Cardiac muscle cell (in vitro differentiated cells and primary cell): ENCODE measurements at regions not wholly inside any gene's neighbourhood (a gene's known extent, or its start where the extent isn't known, plus 50 kb on each side); places are given as distances from the start of the nearest gene placed in this dataset.

Experiments used
- DNase-seq, 2 donors: peaks; one replicate each; pipeline versions ENCODE4 v3.0.0 to v3.0.0-alpha.2; 2010 to 2017; ENCODE audit warnings: low read depth in 1 of 2, low spot score in 1 of 2
- H3K27ac ChIP-seq: fragments of 200-600 bp; sonication (generic); 2 replicates; pipeline ENCODE4 v1.5.1; 2016
- H3K27me3 ChIP-seq: fragments of 200-600 bp; sonication (generic); 2 replicates; pipeline ENCODE4 v1.6.0; 2016; ENCODE audit warnings: control low read depth
- H3K36me3 ChIP-seq: fragments of 200-600 bp; sonication (generic); 2 replicates; pipeline ENCODE4 v1.5.1; 2016; ENCODE audit warnings: control low read depth
- H3K4me1 ChIP-seq: fragments of 200-600 bp; sonication (generic); 2 replicates; pipeline ENCODE4 v1.8.1; 2017; ENCODE audit warnings: low read depth, mild to moderate bottlenecking, mixed run types
- H3K4me3 ChIP-seq: fragments of 200-600 bp; sonication (generic); 2 replicates; pipeline ENCODE4 v1.5.1; 2016; ENCODE audit warnings: mild to moderate bottlenecking
- H3K9me3 ChIP-seq: fragments of 200-600 bp; sonication (generic); 2 replicates; pipeline ENCODE4 v1.5.1; 2017; ENCODE audit warnings: low read depth, mild to moderate bottlenecking, control low read depth
- TF ChIP-seq, protein P1 (sequence below): IDR thresholded peaks from 2 replicates; pipeline ENCODE4 v1.5.1; 2012; ENCODE audit warnings: low read depth, mild to moderate bottlenecking, low read length

- no peak overlapping the region for H3K27ac ChIP-seq
- H3K4me3 ChIP-seq, result no peak overlapping the region
- no peaks in the 10 kb centered on the region for H3K27me3 ChIP-seq
- H3K9me3 ChIP-seq, result no peaks in the 10 kb centered on the region
- no peak for DNase-seq
- H3K36me3 ChIP-seq, result no peaks in the 10 kb centered on the region
- TF ChIP-seq, protein P1, sequence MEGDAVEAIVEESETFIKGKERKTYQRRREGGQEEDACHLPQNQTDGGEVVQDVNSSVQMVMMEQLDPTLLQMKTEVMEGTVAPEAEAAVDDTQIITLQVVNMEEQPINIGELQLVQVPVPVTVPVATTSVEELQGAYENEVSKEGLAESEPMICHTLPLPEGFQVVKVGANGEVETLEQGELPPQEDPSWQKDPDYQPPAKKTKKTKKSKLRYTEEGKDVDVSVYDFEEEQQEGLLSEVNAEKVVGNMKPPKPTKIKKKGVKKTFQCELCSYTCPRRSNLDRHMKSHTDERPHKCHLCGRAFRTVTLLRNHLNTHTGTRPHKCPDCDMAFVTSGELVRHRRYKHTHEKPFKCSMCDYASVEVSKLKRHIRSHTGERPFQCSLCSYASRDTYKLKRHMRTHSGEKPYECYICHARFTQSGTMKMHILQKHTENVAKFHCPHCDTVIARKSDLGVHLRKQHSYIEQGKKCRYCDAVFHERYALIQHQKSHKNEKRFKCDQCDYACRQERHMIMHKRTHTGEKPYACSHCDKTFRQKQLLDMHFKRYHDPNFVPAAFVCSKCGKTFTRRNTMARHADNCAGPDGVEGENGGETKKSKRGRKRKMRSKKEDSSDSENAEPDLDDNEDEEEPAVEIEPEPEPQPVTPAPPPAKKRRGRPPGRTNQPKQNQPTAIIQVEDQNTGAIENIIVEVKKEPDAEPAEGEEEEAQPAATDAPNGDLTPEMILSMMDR, result no peak
- no peaks in the 10 kb centered on the region for H3K4me1 ChIP-seq
Observed at GRCh38 chr7:124376111-124376510, 343.2 kb upstream of the TMEM229A start.

DNA sequence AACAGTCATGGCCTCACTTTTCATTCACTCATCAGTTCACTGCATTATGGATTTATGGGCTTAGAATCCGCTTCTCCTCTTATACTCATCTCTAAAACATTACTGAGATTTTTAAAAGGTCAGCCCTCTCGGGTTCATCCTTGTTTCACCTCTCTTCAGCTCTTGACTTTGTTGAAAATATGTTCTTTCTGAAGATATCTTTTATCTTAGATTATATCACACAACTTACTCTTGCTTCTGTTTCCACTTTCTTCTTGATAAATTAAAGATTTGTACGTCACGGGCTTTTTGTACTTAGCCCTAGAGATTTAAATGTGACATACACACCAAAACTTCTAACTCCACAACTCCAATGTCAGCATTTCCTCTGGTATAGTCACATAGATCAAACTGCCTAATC lies 342.5 kb upstream of the TMEM229A start:
- Histone ChIP-seq H3K4me1 (no peaks in the 10 kb centered on the region), H3K36me3 (no peaks in the 10 kb centered on the region), H3K27me3 (no peaks in the 10 kb centered on the region), H3K9me3 (no peaks in the 10 kb centered on the region), H3K27ac (no peak overlapping the region), H3K4me3 (no peak overlapping the region)
- no peak for DNase-seq
- TF ChIP-seq, protein P1, result no peak

DNA sequence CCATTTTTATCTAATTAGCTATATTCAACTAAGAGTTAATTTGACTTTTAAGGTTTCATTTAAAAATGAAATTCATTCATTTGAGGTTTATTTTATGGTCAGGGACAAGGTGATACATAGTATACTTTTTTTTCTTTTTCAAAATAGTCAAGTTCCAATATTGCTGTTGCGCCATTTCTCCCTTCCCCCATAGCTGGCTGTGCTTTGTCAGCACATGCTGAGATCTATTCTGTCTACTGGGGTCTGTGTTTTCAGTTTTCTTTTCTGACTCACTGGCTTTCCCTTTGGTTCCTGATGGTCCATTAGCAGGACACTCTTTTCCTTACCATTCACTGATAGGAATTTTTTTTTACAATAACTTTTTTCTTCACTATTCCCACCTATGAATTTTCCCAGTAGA lies 336.4 kb upstream of the TMEM229A start:
- Histone ChIP-seq H3K4me1 (no peaks in the 10 kb centered on the region), H3K4me3 (no peak overlapping the region), H3K27ac (no peak overlapping the region), H3K9me3 (no peaks in the 10 kb centered on the region), H3K27me3 (no peaks in the 10 kb centered on the region), H3K36me3 (no peaks in the 10 kb centered on the region)
- no peak for DNase-seq
- TF ChIP-seq, protein P1, result no peak

GRCh38 chr7:124366118-124366517 lies 333.3 kb upstream of the TMEM229A start:
- no peaks in the 10 kb centered on the region for H3K9me3 ChIP-seq
- H3K27ac ChIP-seq, result no peak overlapping the region
- no peak overlapping the region for H3K4me3 ChIP-seq
- H3K36me3 ChIP-seq, result no peaks in the 10 kb centered on the region
- H3K4me1 ChIP-seq, result no peaks in the 10 kb centered on the region
- H3K27me3 ChIP-seq, result no peaks in the 10 kb centered on the region
- no peak for DNase-seq
- TF ChIP-seq, protein P1, result no peak

DNA sequence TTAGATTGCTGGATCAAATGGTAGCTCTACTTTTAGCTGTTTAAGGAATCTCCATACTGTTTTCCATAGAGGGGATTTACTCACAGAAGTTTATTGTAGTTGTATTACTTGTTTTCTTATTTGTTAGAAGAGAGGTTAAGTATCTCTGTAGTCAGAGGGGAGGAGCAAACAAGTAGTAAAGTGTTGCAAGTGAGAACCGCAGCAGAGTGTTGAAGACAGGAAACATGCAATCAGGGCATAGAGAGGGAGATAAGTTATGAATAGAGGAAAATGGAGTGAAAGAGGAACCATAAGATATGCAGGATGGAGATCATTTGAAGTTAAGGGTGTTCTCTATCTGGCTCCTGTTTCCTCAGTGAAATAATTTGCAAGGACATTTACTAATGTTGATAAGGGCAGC lies 331.4 kb upstream of the TMEM229A start:
- Histone ChIP-seq H3K27ac (no peak overlapping the region), H3K9me3 (no peaks in the 10 kb centered on the region), H3K36me3 (no peaks in the 10 kb centered on the region), H3K4me1 (no peaks in the 10 kb centered on the region), H3K27me3 (no peaks in the 10 kb centered on the region), H3K4me3 (no peak overlapping the region)
- TF ChIP-seq, protein P1, result no peak
- no peak for DNase-seq

DNA sequence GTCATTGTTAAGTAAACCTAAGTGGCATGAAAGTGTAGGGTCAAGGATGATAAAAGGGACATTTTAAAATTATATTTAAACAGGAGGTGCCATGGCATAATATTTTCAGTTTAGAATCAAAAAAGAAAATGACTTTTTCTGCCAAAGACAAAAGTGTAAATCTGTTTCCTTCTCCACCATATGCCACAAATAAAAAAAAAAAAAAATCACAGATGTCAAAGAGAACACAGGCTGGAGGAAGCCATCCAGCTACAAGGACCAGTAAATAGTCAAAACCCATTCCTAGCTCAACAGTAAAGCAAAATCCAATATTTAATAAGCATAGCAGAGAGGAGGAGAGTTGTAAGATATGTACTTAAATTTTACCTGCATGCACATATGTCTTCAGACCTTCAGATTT lies 321.3 kb upstream of the TMEM229A start:
- no peak for DNase-seq
- no peaks in the 10 kb centered on the region for H3K9me3 ChIP-seq
- H3K4me3 ChIP-seq, result no peak overlapping the region
- no peak overlapping the region for H3K27ac ChIP-seq
- TF ChIP-seq, protein P1, result no peak
- H3K36me3 ChIP-seq, result no peaks in the 10 kb centered on the region
- no peaks in the 10 kb centered on the region for H3K4me1 ChIP-seq
- no peaks in the 10 kb centered on the region for H3K27me3 ChIP-seq
